ENCODE measurements at regions not wholly inside any gene's neighbourhood (a gene's known extent, or its start where the extent isn't known, plus 50 kb on each side); places are given as distances from the start of the nearest gene placed in this dataset.
"Not testable (repeated sequence)": the region's sequence is repeated elsewhere in the genome, so short reads cannot be mapped to it uniquely, and the experiment has no call there.

DNA sequence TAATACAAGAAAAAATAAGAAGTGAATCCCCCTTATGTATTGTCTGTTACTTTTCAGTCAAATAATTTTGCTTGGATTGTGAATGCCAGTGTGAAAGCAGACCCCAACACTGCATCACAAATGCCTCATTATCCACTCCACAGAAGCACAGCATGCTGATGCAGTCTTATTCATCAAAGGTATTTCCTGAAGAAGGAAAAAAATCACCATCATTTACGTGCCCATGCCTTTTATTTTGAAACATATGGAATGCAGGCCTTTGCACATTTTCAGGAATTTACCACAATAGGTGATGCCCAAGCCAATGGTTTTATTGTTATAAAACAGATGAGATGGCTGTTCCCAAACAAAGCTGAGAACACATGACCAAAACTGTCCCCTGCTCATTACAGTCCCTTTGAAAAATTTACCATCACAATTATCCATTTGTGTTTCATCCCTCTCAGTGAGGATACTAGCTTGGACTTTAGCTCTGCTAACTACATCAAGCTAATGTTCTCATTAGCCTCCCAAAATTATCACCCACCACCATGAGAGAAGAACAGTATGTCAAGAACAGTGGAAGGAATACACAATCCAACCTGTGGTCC lies 180.6 kb upstream of the HTR1E start:
- in situ Hi-C loops (cut with MboI; ENCODE audit: low pct_unique_long_range_greater_than_20kb, low sequenced_read_pairs, unreplicated experiment) = no loop called here
- TF ChIP-seq, protein P1, sequence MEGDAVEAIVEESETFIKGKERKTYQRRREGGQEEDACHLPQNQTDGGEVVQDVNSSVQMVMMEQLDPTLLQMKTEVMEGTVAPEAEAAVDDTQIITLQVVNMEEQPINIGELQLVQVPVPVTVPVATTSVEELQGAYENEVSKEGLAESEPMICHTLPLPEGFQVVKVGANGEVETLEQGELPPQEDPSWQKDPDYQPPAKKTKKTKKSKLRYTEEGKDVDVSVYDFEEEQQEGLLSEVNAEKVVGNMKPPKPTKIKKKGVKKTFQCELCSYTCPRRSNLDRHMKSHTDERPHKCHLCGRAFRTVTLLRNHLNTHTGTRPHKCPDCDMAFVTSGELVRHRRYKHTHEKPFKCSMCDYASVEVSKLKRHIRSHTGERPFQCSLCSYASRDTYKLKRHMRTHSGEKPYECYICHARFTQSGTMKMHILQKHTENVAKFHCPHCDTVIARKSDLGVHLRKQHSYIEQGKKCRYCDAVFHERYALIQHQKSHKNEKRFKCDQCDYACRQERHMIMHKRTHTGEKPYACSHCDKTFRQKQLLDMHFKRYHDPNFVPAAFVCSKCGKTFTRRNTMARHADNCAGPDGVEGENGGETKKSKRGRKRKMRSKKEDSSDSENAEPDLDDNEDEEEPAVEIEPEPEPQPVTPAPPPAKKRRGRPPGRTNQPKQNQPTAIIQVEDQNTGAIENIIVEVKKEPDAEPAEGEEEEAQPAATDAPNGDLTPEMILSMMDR (IDR thresholded peaks at IDR 0.05; ENCODE audit: extremely low read depth, insufficient read depth, missing control alignments) = no peak
- DNase-seq (ENCODE audit: low spot score) = no peak

DNA sequence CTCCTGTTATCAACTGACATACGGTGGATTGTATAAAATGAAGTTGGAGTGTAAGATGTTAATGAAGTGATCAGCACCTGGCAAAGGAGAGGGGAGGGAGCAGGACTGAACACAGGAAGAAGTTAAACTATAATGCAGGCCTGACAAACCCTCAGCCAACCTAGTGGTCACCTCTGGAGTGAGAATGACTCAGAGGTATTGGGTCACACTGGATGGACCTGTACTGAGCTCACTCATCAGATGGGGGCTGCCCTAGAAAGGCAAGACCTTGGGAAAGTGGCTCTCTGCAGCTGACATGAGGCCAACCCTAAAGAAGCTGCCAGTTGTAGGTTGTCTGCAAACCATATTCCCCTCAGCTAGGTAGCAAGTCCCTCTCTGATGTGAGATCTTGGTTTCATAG lies 193.3 kb upstream of the HTR1E start:
- DNase-seq (ENCODE audit: low spot score) = no peak
- TF ChIP-seq, protein P1 (IDR thresholded peaks at IDR 0.05; ENCODE audit: extremely low read depth, insufficient read depth, missing control alignments) = no peak
- in situ Hi-C loops (cut with MboI; ENCODE audit: low pct_unique_long_range_greater_than_20kb, low sequenced_read_pairs, unreplicated experiment) = no loop called here

DNA sequence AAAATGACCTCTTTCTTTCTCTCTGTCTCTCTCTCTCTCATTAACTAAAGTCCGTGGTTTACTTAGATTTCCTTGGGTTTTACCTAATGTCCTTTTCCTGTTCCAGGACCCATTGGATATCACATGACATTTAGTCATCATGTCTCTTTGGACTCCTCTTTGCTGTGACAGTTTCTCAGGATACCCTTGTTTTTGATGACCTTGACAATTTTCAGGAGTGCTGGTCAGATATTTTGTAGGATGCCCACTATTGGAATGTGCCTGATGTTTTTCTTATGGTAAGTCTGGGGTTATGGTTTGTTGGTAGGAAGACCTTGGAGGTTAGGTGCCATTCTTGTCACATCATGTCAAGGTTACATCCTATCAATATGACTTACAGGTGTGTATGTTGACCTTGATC lies 199.2 kb upstream of the HTR1E start:
- TF ChIP-seq, protein P1 (IDR thresholded peaks at IDR 0.05; ENCODE audit: extremely low read depth, insufficient read depth, missing control alignments) = no peak
- in situ Hi-C loops (cut with MboI; ENCODE audit: low pct_unique_long_range_greater_than_20kb, low sequenced_read_pairs, unreplicated experiment) = no loop called here
- no peak for DNase-seq (ENCODE audit: low spot score)

DNA sequence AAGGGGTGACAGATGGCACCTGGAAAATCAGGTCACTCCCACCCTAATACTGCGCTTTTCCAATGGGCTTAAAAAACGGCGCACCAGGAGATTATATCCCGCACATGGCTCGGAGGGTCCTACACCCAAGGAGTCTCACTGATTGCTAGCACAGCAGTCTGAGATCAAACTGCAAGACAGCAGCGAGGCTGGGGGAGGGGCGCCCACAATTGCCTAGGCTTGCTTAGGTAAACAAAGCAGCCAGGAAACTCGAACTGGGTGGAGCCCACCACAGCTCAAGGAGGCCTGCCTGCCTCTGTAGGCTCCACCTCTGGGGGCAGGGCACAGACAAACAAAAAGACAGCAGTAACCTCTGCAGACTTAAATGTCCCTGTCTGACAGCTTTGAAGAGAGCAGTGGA lies 205.7 kb upstream of the HTR1E start:
- in situ Hi-C loops (cut with MboI; ENCODE audit: low pct_unique_long_range_greater_than_20kb, low sequenced_read_pairs, unreplicated experiment); DNase-seq (ENCODE audit: low spot score): not testable (repeated sequence)

DNA sequence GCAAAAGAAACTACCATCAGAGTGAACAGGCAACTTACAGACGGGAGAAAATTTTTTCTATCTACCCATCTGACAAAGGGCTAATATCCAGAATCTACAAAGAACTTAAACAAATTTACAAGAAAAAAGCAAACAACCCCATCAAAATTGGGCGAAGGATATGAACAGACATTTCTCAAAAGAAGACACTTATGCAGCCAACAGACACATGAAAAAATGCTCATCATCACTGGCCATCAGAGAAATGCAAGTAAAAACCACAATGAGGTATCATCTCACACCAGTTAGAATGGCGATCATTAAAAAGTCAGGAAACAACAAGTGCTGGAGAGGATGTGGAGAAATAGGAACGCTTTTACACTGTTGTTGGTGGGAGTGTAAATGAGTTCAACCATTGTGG lies 206.6 kb upstream of the HTR1E start:
- in situ Hi-C loops (cut with MboI; ENCODE audit: low pct_unique_long_range_greater_than_20kb, low sequenced_read_pairs, unreplicated experiment); DNase-seq (ENCODE audit: low spot score): not testable (repeated sequence)

DNA sequence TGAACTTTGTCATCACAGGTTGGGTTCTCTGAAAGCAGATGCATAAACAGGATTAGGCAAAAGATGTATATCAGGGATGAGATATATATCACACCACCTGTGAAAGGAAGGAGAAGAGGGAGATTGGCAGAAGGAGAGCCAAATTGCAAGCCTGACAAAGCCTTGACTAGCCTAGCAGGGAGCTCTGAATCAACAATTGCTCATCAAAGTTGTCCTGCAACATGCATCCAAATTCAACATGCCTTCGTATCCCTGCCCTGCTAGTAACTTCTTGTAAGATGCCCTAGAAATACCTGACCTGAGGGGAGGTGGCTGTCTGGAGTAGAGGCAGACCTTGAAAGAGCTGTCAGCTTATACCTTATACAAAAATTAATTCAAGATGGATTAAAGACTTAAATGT lies 207.1 kb upstream of the HTR1E start:
- in situ Hi-C loops (cut with MboI; ENCODE audit: low pct_unique_long_range_greater_than_20kb, low sequenced_read_pairs, unreplicated experiment) = no loop called here
- DNase-seq (ENCODE audit: low spot score) = no peak
- TF ChIP-seq, protein P1 (IDR thresholded peaks at IDR 0.05; ENCODE audit: extremely low read depth, insufficient read depth, missing control alignments) = no peak

DNA sequence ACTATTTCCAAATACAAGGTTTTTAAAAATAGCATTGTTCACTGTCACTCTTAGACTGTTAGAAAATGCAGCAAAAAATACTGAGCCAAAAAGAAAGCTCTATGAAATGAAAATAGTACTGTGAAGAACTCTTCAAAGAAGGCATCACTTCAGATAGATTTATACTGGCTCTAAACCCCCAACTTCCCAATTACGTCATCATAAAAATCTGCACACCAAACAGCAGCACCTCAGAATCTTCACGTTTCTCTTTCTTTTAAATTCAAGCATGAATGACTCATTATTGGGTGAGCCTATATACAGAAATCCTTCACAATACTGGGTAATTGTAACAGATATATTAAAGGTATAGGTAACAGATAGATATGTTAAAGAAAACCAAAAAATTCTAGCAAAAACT lies 208.4 kb upstream of the HTR1E start:
- no peak for DNase-seq (ENCODE audit: low spot score)
- TF ChIP-seq, protein P1 (IDR thresholded peaks at IDR 0.05; ENCODE audit: extremely low read depth, insufficient read depth, missing control alignments) = no peak
- in situ Hi-C loops (cut with MboI; ENCODE audit: low pct_unique_long_range_greater_than_20kb, low sequenced_read_pairs, unreplicated experiment) = no loop called here

DNA sequence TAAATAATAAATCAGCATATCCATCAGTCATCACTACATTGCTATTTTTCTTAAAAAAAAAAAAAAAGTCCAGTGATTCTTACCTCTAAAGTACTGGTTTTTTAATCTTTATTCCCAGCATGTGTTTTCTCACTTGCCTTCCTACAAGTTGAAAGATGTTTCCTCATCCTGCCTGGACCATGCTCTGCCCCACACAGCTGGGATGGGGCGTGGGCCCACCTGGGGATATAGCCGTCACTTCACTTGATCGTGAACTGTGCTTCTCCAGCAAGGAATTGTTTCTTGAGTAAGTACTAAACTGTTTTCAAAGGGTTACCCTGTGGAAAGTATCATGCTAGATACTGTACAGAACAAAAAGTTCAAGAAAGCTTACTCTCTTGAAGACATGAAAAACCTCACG lies 212.6 kb upstream of the HTR1E start:
- in situ Hi-C loops (cut with MboI; ENCODE audit: low pct_unique_long_range_greater_than_20kb, low sequenced_read_pairs, unreplicated experiment) = no loop called here
- no peak for DNase-seq (ENCODE audit: low spot score)
- TF ChIP-seq, protein P1 (IDR thresholded peaks at IDR 0.05; ENCODE audit: extremely low read depth, insufficient read depth, missing control alignments) = no peak
